Islet precursor cell (in vitro differentiated cells): ENCODE measurements at regions not wholly inside any gene's neighbourhood (a gene's known extent, or its start where the extent isn't known, plus 50 kb on each side); places are given as distances from the start of the nearest gene placed in this dataset.

Source experiments
- DNase-seq: peaks from one replicate; pipeline ENCODE4 v3.0.0-alpha.2; 2018

DNA sequence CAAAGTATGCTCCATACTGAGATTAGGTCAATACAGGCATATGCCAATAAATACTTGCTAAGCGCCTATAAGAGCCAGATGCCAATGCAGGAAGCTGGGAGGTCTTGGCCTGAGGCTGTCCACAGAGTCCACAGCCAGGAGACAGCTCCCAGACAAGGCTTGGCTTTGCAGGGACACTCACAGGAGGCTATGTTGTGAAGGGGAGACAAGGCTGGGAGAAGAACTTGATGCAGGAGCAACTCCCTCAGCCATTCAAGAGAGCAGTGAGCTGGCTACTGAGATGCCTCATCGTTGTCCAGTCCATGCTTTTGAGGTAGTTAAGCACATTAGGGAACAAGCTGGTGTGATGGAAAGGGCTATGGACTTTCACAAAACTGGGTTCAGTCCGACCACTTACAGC is 891.5 kb downstream of the TBC1D22A start:
- no peak for DNase-seq

GRCh38 chr22:47651216-47651987 is 889.0 kb downstream of the TBC1D22A start:
- no peak for DNase-seq

- no peak for DNase-seq
Observed at GRCh38 chr22:47647720-47648119, 885.3 kb downstream of the TBC1D22A start.

- DNase-seq, result no peak
Observed at GRCh38 chr22:47647181-47647580, 884.7 kb downstream of the TBC1D22A start.

GRCh38 chr22:47645923-47646322 is 883.5 kb downstream of the TBC1D22A start:
- no peak for DNase-seq

- DNase-seq, result no peak
Observed at GRCh38 chr22:47645450-47645914, 883.0 kb downstream of the TBC1D22A start.

- no peak for DNase-seq
Observed at GRCh38 chr22:47634347-47634746, 871.9 kb downstream of the TBC1D22A start.

- no peak for DNase-seq
Observed at GRCh38 chr22:47633111-47633510, 870.7 kb downstream of the TBC1D22A start.

- DNase-seq, result no peak
Observed at GRCh38 chr22:47632701-47633100, 870.3 kb downstream of the TBC1D22A start.

DNA sequence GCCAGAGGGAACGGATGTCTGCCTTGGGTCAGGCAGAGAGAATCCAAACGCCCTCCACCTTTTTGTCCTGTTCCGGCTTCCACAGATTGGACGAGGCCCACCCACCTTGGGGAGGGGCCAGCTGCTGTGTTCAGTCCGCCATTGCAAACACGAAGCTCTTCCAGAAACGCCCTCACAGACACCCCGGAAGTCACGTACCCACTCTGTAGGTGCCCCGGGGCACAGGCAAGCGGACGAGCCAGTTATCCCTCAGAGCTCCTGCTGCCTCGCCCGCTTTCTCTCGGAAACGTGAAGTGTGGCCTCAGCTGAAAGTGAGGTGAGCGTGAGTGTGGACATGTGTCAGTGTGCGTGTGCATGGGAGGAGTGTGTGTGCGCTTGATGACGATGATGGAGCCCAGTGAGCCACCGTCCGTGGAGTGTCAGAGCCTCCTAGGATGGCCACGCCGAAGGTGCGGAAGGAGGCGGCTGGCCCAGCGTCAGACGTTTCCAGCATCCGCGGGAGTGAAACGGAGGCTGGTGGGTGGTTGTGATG is 869.2 kb downstream of the TBC1D22A start:
- no peak for DNase-seq

- no peak for DNase-seq
Observed at GRCh38 chr22:47630741-47631534, 868.5 kb downstream of the TBC1D22A start.

GRCh38 chr22:47629791-47630655 is 867.6 kb downstream of the TBC1D22A start:
- no peak for DNase-seq

DNA sequence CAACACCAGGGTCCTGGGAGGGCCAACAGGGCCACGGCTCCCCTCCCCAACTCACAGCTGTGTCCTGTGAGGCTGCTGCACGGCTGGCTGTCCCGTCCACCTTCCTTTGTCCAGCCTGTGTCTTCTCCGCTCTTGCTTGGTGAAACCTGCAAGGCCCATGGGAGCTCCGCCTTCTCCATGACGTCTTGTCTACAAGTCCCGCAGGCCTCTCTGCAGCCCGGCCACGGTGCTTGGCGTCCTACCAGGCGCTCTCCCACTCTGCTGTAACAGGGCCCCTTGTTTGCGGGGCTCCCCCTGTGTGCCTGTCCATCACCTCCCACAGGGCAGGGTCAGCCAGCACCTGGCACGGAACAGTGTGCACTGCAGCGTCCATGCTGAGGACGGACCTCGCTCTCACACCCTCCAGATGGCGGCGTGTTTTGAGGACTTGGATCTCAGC is 866.8 kb downstream of the TBC1D22A start:
- DNase-seq, result no peak

- DNase-seq, result no peak
Observed at GRCh38 chr22:47628477-47629272, 866.2 kb downstream of the TBC1D22A start.

DNA sequence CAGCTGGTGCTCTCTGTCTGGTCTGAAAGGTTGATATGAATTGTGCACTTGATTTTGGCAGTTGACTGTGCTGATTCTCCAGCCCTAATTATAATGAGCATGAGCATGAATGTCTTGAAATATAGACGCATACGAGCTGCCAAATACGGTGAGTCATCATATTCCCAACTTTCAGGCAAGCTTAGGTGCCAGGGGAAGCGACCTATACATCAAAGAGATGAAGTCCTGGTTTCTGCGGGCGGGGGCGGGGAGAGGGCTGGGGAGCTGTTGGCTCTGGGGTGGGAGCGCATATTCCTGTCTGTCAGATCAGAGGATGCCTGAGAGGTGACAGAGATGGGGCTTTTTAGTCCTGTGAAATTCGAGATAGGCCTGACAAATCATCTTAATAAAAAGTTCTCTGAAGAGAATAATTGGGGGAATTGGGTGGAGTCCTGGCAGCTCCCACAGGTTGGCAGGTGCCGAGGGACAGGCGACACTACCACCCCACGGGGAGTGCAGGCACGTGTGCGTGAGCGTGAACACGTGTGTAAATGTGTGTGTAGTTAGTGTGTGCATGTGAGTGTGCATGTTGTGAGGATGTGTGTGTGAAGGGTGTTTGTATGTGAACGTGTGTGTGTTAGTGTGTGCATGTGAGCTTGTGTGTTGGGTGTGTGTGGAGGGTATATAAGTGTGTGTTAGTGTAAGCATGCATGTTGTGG is 865.3 kb downstream of the TBC1D22A start:
- DNase-seq, result no peak

- DNase-seq, result no peak
Observed at GRCh38 chr22:47626428-47627390, 864.3 kb downstream of the TBC1D22A start.

GRCh38 chr22:47625531-47626427 is 863.3 kb downstream of the TBC1D22A start:
- no peak for DNase-seq

DNA sequence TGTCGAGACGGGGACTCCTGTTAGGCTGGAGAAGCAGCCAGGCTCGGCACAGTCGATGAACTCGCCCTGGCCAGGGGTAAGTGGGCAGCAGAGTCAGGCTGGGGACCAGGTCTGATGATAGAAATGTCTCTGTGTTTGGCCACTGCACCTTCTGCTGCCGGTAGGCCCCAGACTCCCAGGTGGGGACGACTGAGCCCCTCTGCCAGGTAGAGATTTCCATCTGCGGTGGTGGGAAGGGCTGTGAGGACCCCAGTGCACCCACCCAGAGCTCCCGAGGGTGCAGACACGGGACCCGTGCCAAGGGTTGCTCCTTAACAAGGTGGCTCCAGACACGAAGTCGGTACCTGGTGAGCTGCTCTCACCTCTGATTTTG is 862.5 kb downstream of the TBC1D22A start:
- DNase-seq, result no peak
